Activated CD4-positive, alpha-beta memory T cell treated with anti-CD3 and anti-CD28 coated beads, Interleukin-2, amount 10 ng/mL, durations not matched to agents 7 days and 5 days (primary cell): ENCODE measurements at regions not wholly inside any gene's neighbourhood (a gene's known extent, or its start where the extent isn't known, plus 50 kb on each side); places are given as distances from the start of the nearest gene placed in this dataset.
"Not testable (repeated sequence)": the region's sequence is repeated elsewhere in the genome, so short reads cannot be mapped to it uniquely, and the experiment has no call there.

Source experiments
- CTCF ChIA-PET: fragments of 350-600 bp; sonication (Branson Sonifier 250); formaldehyde crosslinking; loops from one replicate; lab custom pipeline; 2021; ENCODE audit warnings: antibody characterized with exemption, inconsistent platforms; lab: Charles Lee
- POLR2A ChIA-PET: fragments of 350-600 bp; sonication (Branson Sonifier 250); formaldehyde crosslinking; loops from one replicate; lab custom pipeline; 2021; ENCODE audit warnings: antibody characterized with exemption; lab: Charles Lee
- DNase-seq: peaks from one replicate; pipeline ENCODE4 v3.0.0-alpha.2; 2020
- H3K27ac Mint-ChIP-seq: one replicate; pipeline ENCODE4 v1.8.0; 2021; ENCODE audit warnings: mild to moderate bottlenecking, mixed read lengths
- H3K27me3 Mint-ChIP-seq: one replicate; pipeline ENCODE4 v1.8.0; 2021; ENCODE audit warnings: mixed read lengths
- H3K36me3 Mint-ChIP-seq: one replicate; pipeline ENCODE4 v1.8.0; 2021; ENCODE audit warnings: low read depth, mixed read lengths
- H3K4me1 Mint-ChIP-seq: one replicate; pipeline ENCODE4 v1.8.0; 2021; ENCODE audit warnings: mixed read lengths
- H3K4me3 Mint-ChIP-seq: one replicate; pipeline ENCODE4 v1.8.0; 2021; ENCODE audit warnings: mild to moderate bottlenecking, mixed read lengths
- H3K9me3 Mint-ChIP-seq: one replicate; pipeline ENCODE4 v1.8.0; 2021; ENCODE audit warnings: mixed read lengths

- DNase-seq = no peak
- Mint-ChIP-seq H3K27me3 (peaks cover 15% of the 10 kb centered on the region), H3K4me3 (no peak overlapping the region), H3K27ac (no peak overlapping the region), H3K4me1 (no peaks in the 10 kb centered on the region), H3K36me3 (no peaks in the 10 kb centered on the region), H3K9me3 (no peaks in the 10 kb centered on the region)
- POLR2A ChIA-PET = no interaction called here
- CTCF ChIA-PET = no interaction called here
Observed at GRCh38 chr15:39508536-39508935, 72.3 kb upstream of the THBS1 start.

GRCh38 chr15:39510001-39510701 is 70.7 kb upstream of the THBS1 start:
- ChIA-PET CTCF (no interaction called here), POLR2A (no interaction called here)
- DNase-seq = no peak
- H3K4me1 Mint-ChIP-seq = no peaks in the 10 kb centered on the region
- peaks cover 5% of the 10 kb centered on the region for H3K9me3 Mint-ChIP-seq
- H3K27ac Mint-ChIP-seq = no peak overlapping the region
- no peaks in the 10 kb centered on the region for H3K36me3 Mint-ChIP-seq
- H3K4me3 Mint-ChIP-seq = no peak overlapping the region
- peaks cover 22% of the 10 kb centered on the region for H3K27me3 Mint-ChIP-seq

DNA sequence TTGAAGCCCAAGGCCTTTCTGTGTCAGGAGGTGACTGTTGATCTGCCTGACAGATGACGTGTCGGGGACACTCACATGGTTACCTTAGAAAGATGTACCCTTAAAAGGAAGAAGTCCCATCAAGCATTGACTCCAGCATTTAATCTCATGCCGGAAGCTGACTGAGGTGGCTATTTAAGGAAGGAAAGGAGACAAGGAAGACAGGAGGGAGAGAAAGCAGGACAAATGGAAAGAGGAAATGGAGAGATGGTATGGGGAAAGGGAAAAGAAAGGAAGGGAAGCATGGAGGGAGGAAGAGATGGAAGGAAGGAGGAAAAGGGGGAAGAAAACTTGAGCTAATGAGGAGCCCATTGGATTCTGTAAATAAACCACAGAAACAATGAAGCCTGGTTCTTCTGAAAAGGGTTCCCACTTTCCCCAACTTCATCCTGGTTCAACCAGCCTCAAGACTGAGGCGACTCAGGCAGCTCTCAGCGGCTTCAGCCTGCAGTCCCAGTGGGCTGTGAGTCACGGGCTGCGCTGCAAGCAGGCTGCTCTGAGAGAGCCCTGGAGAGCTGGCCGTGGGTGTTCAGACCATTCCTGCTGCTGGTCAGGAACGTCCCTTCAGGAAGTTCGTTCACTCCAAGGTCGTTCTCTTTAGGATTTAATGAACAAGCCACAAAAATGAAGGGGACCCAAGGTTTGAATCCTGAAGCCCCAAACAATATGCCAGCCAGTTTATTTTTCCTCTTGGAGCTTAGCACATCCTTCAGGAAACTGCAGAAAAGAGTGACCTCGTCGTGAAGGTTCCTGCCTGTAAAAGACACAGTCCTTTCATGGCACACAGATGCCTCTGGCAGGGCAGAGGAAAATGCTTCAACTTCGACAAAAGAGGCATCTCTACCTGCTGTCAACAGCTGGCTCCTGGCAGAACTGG is 69.6 kb upstream of the THBS1 start:
- Mint-ChIP-seq H3K4me3 (no peak overlapping the region), H3K9me3 (peaks cover 8% of the 10 kb centered on the region), H3K36me3 (no peaks in the 10 kb centered on the region), H3K4me1 (no peaks in the 10 kb centered on the region), H3K27ac (no peak overlapping the region), H3K27me3 (peaks cover 26% of the 10 kb centered on the region)
- no peak for DNase-seq
- CTCF ChIA-PET = no interaction called here
- POLR2A ChIA-PET = no interaction called here

GRCh38 chr15:39511916-39512260 is 69.0 kb upstream of the THBS1 start:
- DNase-seq = no peak
- Mint-ChIP-seq H3K27me3 (peaks cover 29% of the 10 kb centered on the region), H3K36me3 (no peaks in the 10 kb centered on the region), H3K27ac (no peak overlapping the region), H3K9me3 (peaks cover 8% of the 10 kb centered on the region), H3K4me1 (no peaks in the 10 kb centered on the region), H3K4me3 (no peak overlapping the region)
- ChIA-PET CTCF (no interaction called here), POLR2A (no interaction called here)

DNA sequence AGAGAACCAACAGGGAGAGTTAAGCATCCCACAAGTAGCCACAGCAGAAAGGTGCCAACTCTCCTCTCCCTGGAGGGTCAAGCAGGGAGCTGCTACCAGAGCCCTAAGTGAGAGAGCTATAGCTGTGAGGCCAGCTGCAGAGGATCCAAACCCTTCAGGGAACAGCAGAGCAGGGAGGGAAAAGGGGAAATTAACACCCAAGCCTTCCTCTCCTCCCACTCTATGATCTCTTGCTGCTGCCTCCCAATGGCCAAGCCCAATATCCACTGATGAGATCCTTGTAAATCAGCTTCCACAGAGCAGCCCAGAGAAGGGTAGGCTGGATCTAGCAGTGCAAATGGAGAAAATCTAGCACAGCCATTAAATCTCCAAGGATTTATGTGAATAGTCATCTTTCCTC is 68.2 kb upstream of the THBS1 start:
- no peak overlapping the region for H3K4me3 Mint-ChIP-seq
- no peaks in the 10 kb centered on the region for H3K4me1 Mint-ChIP-seq
- H3K27me3 Mint-ChIP-seq = peaks cover 36% of the 10 kb centered on the region
- CTCF ChIA-PET = no interaction called here
- no peak overlapping the region for H3K27ac Mint-ChIP-seq
- peaks cover 8% of the 10 kb centered on the region for H3K9me3 Mint-ChIP-seq
- DNase-seq = no peak
- POLR2A ChIA-PET = no interaction called here
- H3K36me3 Mint-ChIP-seq = no peaks in the 10 kb centered on the region

DNA sequence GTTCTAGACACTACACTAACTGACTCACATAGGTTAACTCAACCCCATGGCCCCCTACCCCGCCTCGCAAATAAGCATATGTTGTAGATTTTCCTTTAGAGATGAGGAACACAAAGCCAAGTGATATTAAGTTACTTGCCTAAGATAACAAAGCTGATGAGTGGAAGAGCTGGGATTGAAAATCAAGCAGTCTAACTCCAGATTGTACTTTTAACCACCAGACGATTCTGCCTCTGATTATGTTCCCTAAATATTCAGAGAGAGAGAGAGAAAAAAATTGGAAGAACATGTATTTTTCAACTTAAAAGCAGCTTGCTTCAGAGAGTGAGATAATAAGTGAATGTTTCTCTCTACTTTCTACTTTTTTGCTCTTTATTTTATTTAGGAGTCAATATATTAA is 66.9 kb upstream of the THBS1 start:
- Mint-ChIP-seq H3K4me3 (no peak overlapping the region), H3K36me3 (no peaks in the 10 kb centered on the region), H3K4me1 (no peaks in the 10 kb centered on the region), H3K27ac (no peak overlapping the region), H3K27me3 (peaks cover 38% of the 10 kb centered on the region), H3K9me3 (peaks cover 8% of the 10 kb centered on the region)
- CTCF ChIA-PET = no interaction called here
- POLR2A ChIA-PET = no interaction called here
- DNase-seq = no peak

GRCh38 chr15:39514933-39515332 is 65.9 kb upstream of the THBS1 start:
- no peak for DNase-seq
- no peaks in the 10 kb centered on the region for H3K4me1 Mint-ChIP-seq
- ChIA-PET POLR2A (no interaction called here), CTCF (no interaction called here)
- peaks cover 8% of the 10 kb centered on the region for H3K9me3 Mint-ChIP-seq
- H3K27ac Mint-ChIP-seq = no peak overlapping the region
- no peak overlapping the region for H3K4me3 Mint-ChIP-seq
- H3K27me3 Mint-ChIP-seq = peaks cover 41% of the 10 kb centered on the region
- H3K36me3 Mint-ChIP-seq = no peaks in the 10 kb centered on the region

- Mint-ChIP-seq H3K27ac (no peak overlapping the region), H3K27me3 (peaks cover 39% of the 10 kb centered on the region), H3K4me1 (no peaks in the 10 kb centered on the region), H3K36me3 (no peaks in the 10 kb centered on the region), H3K9me3 (peaks cover 8% of the 10 kb centered on the region), H3K4me3 (no peak overlapping the region)
- DNase-seq = no peak
- CTCF ChIA-PET = no interaction called here
- POLR2A ChIA-PET = no interaction called here
Observed at GRCh38 chr15:39515765-39516164, 65.1 kb upstream of the THBS1 start.

GRCh38 chr15:39517122-39517855 is 63.6 kb upstream of the THBS1 start:
- no peaks in the 10 kb centered on the region for H3K36me3 Mint-ChIP-seq
- DNase-seq = no peak
- ChIA-PET POLR2A (no interaction called here), CTCF (no interaction called here)
- H3K4me1 Mint-ChIP-seq = no peaks in the 10 kb centered on the region
- peaks cover 8% of the 10 kb centered on the region for H3K9me3 Mint-ChIP-seq
- H3K27ac Mint-ChIP-seq = no peak overlapping the region
- no peak overlapping the region for H3K4me3 Mint-ChIP-seq
- peaks cover 35% of the 10 kb centered on the region for H3K27me3 Mint-ChIP-seq

GRCh38 chr15:39523968-39524367 is 56.9 kb upstream of the THBS1 start:
- peaks cover 22% of the 10 kb centered on the region for H3K27me3 Mint-ChIP-seq
- H3K36me3 Mint-ChIP-seq, H3K4me3 Mint-ChIP-seq, H3K27ac Mint-ChIP-seq, CTCF ChIA-PET, POLR2A ChIA-PET, H3K4me1 Mint-ChIP-seq, DNase-seq, H3K9me3 Mint-ChIP-seq: not testable (repeated sequence)

DNA sequence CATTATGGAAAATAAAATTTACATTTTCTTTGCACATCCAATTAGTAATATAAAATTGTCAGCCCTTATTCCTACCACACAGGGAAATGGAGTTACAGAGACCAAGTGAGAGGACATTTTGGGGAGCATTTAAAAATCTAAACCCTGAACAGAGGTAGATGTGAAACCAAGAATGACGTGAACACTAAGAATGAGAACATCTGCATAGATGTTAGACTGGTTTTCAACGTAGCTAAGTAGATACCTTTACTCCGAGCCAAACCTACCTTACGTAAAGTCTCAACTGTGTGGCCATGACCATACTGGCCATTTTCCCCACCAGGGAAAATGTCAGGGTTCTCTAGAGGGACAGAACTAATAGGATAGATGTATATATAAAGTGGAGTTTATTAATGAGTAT is 51.4 kb upstream of the THBS1 start:
- Mint-ChIP-seq H3K27me3 (peaks cover 27% of the 10 kb centered on the region), H3K4me1 (peaks cover 1% of the 10 kb centered on the region), H3K9me3 (no peaks in the 10 kb centered on the region), H3K4me3 (no peak overlapping the region), H3K36me3 (no peaks in the 10 kb centered on the region), H3K27ac (no peak overlapping the region)
- POLR2A ChIA-PET = no interaction called here
- CTCF ChIA-PET = no interaction called here
- no peak for DNase-seq

- Mint-ChIP-seq H3K36me3 (no peaks in the 10 kb centered on the region), H3K9me3 (no peaks in the 10 kb centered on the region), H3K4me3 (no peak overlapping the region), H3K27ac (no peak overlapping the region), H3K4me1 (peaks cover 1% of the 10 kb centered on the region), H3K27me3 (peaks cover 20% of the 10 kb centered on the region)
- CTCF ChIA-PET = no interaction called here
- POLR2A ChIA-PET = interaction anchor here (1.5 kb wide), 1 partner anchor 34 kb away, joined by 4 read pairs; no protein-coding TSS in a partner anchor
- no peak for DNase-seq
Observed at GRCh38 chr15:39530480-39531342, 50.2 kb upstream of the THBS1 start.
